ENCODE measurements at regions not wholly inside any gene's neighbourhood (a gene's known extent, or its start where the extent isn't known, plus 50 kb on each side); places are given as distances from the start of the nearest gene placed in this dataset.

- TF ChIP-seq CTCF (IDR thresholded peaks at IDR 0.05; ENCODE audit: borderline replicate concordance, extremely low read depth, low read length, poor library complexity, severe bottlenecking) (no peak), EZH2 (IDR thresholded peaks at IDR 0.05; ENCODE audit: borderline replicate concordance, low read depth, low read length, severe bottlenecking) (no peak)
Observed at GRCh38 chr7:42792841-42793240, 119.0 kb downstream of the C7orf25 start.

Measured in DND-41 (cell line).